Natural killer cell (primary cell): ENCODE measurements at regions not wholly inside any gene's neighbourhood (a gene's known extent, or its start where the extent isn't known, plus 50 kb on each side); places are given as distances from the start of the nearest gene placed in this dataset.
"Not testable (repeated sequence)": the region's sequence is repeated elsewhere in the genome, so short reads cannot be mapped to it uniquely, and the experiment has no call there.

Experiments used
- ATAC-seq, 3 donors: fragments of 150-1000 bp in 2 of 3; fragments of 200-7000 bp in 1 of 3; cut with Tn5 transposase; 1 replicate in 1 of 3; 2 replicates in 2 of 3; pipeline ENCODE4 v1.10.0; 2021; ENCODE audit warnings: mild to moderate bottlenecking in 2 of 3, moderate library complexity in 2 of 3
- DNase-seq, 2 donors: peaks; one replicate each; pipeline versions ENCODE4 v3.0.0 to v3.0.0-alpha.2; 2013 to 2021; ENCODE audit warnings: mixed read lengths in 1 of 2
- H3K27ac ChIP-seq: one replicate; pipeline ENCODE4 v1.5.1; 2013; ENCODE audit warnings: mild to moderate bottlenecking, low read length
- H3K27me3 ChIP-seq: one replicate; pipeline ENCODE4 v1.6.1; 2013; ENCODE audit warnings: low read length; ENCODE audit not compliant: control insufficient read depth, insufficient read depth
- H3K36me3 ChIP-seq: one replicate; pipeline ENCODE4 v1.6.1; 2013; ENCODE audit warnings: low read length; ENCODE audit not compliant: control insufficient read depth, insufficient read depth
- H3K4me1 ChIP-seq: one replicate; pipeline ENCODE4 v1.6.1; 2013; ENCODE audit warnings: low read length; ENCODE audit not compliant: control insufficient read depth, insufficient read depth
- H3K4me3 ChIP-seq: one replicate; pipeline ENCODE4 v1.5.1; 2013; ENCODE audit warnings: low read length
- H3K9me3 ChIP-seq: one replicate; pipeline ENCODE4 v1.6.1; 2013; ENCODE audit warnings: low read length; ENCODE audit not compliant: control insufficient read depth, insufficient read depth
- H3K27ac Mint-ChIP-seq, 2 donors: one replicate each; pipeline ENCODE4 v1.8.0; 2022; ENCODE audit warnings: mild to moderate bottlenecking in 2 of 2, mixed read lengths in 2 of 2, moderate library complexity in 1 of 2
- H3K27me3 Mint-ChIP-seq, 2 donors: one replicate each; pipeline ENCODE4 v1.8.0; 2022; ENCODE audit warnings: low read depth in 2 of 2, mixed read lengths in 2 of 2
- H3K36me3 Mint-ChIP-seq: one replicate; pipeline ENCODE4 v1.8.0; 2022; ENCODE audit warnings: mixed read lengths
- H3K4me1 Mint-ChIP-seq, 2 donors: one replicate each; pipeline ENCODE4 v1.8.0; 2022; ENCODE audit warnings: mixed read lengths in 2 of 2
- H3K4me3 Mint-ChIP-seq: one replicate; pipeline ENCODE4 v1.8.0; 2022; ENCODE audit warnings: mild to moderate bottlenecking, moderate library complexity, mixed read lengths
- H3K9me3 Mint-ChIP-seq, 2 donors: one replicate each; pipeline ENCODE4 v1.8.0; 2022; ENCODE audit warnings: mixed read lengths in 2 of 2
- CTCF ChIP-seq: fragments of 200-600 bp; IDR thresholded peaks from one replicate; pipeline ENCODE4 v1.8.0; 2022; ENCODE audit warnings: antibody characterized with exemption
- whole genome bisulfite sequencing: methylation state at CpG from one replicate; pipeline ENCODE4 v1.1.7; 2013; ENCODE audit warnings: missing lambda C conversion rate; ENCODE audit not compliant: insufficient coverage; 5-methylcytosine and 5-hydroxymethylcytosine counted together
- intact Hi-C: fragments of 100-400 bp; cut with micrococcal nuclease; formaldehyde crosslinking; loops from one replicate; pipeline ENCODE4 v1.14.2; 2022

- Histone ChIP-seq H3K27ac (no peak overlapping the region), H3K36me3 (no peaks in the 10 kb centered on the region), H3K4me3 (no peak overlapping the region), H3K9me3 (no peaks in the 10 kb centered on the region), H3K27me3 (no peaks in the 10 kb centered on the region), H3K4me1 (peaks cover 4% of the 10 kb centered on the region)
- peaks cover 16 to 19% of the 10 kb centered on the region in 2 donors for H3K27me3 Mint-ChIP-seq
- ATAC-seq (peak; percentile 87 to 95 (median 88)), DNase-seq (peak; percentile 65 to 80)
- peak; percentile 62 for TF ChIP-seq CTCF
- H3K27ac Mint-ChIP-seq = no peak overlapping the region
- H3K9me3 Mint-ChIP-seq = no peaks in the 10 kb centered on the region
- intact Hi-C loops = loop anchor here (5.0 kb wide), 1 partner anchor 642 kb away; no protein-coding TSS in a partner anchor
- peaks cover 8 to 9% of the 10 kb centered on the region in 2 donors for H3K4me1 Mint-ChIP-seq
- WGBS = 45% methylated on average over 15 of the region's 15 CpGs
- H3K36me3 Mint-ChIP-seq = no peaks in the 10 kb centered on the region
- H3K4me3 Mint-ChIP-seq = no peak overlapping the region
Observed at GRCh38 chr14:37874429-37875109, 279.1 kb downstream of the TTC6 start.

- no peaks in the 10 kb centered on the region for H3K9me3 Mint-ChIP-seq
- H3K36me3 ChIP-seq = no peaks in the 10 kb centered on the region
- no peak for TF ChIP-seq CTCF
- no peak overlapping the region for H3K4me3 Mint-ChIP-seq
- H3K27me3 ChIP-seq = no peaks in the 10 kb centered on the region
- H3K36me3 Mint-ChIP-seq = no peaks in the 10 kb centered on the region
- no peak for ATAC-seq
- no peak overlapping the region for H3K27ac ChIP-seq
- DNase-seq = no peak
- no CpG with 5 or more reads among the region's 1 CpG for WGBS
- peaks cover 17 to 18% of the 10 kb centered on the region in 2 donors for H3K27me3 Mint-ChIP-seq
- intact Hi-C loops = no loop called here
- H3K9me3 ChIP-seq = no peaks in the 10 kb centered on the region
- no peak overlapping the region for H3K27ac Mint-ChIP-seq
- H3K4me1 ChIP-seq = no peaks in the 10 kb centered on the region
- H3K4me1 Mint-ChIP-seq = no peaks in the 10 kb centered on the region
- H3K4me3 ChIP-seq = no peak overlapping the region
Observed at GRCh38 chr14:37888234-37888633, 292.8 kb downstream of the TTC6 start.

- no peaks in the 10 kb centered on the region for H3K36me3 ChIP-seq
- WGBS = 79% methylated on average over 5 of the region's 5 CpGs
- no peak for ATAC-seq
- Mint-ChIP-seq H3K36me3 (no peaks in the 10 kb centered on the region), H3K9me3 (no peaks in the 10 kb centered on the region), H3K4me3 (no peak overlapping the region), H3K27me3 (peaks cover 18% of the 10 kb centered on the region in 2 donors), H3K27ac (no peak overlapping the region), H3K4me1 (no peaks in the 10 kb centered on the region)
- no peak overlapping the region for H3K27ac ChIP-seq
- DNase-seq = no peak
- intact Hi-C loops = no loop called here
- no peaks in the 10 kb centered on the region for H3K4me1 ChIP-seq
- no peaks in the 10 kb centered on the region for H3K9me3 ChIP-seq
- H3K27me3 ChIP-seq = no peaks in the 10 kb centered on the region
- H3K4me3 ChIP-seq = no peak overlapping the region
- TF ChIP-seq CTCF = no peak
Observed at GRCh38 chr14:37889087-37889486, 293.7 kb downstream of the TTC6 start.

GRCh38 chr14:37890095-37890494 is 294.7 kb downstream of the TTC6 start:
- no peak overlapping the region for H3K4me3 ChIP-seq
- H3K9me3 ChIP-seq = no peaks in the 10 kb centered on the region
- no peaks in the 10 kb centered on the region for H3K27me3 ChIP-seq
- H3K27ac Mint-ChIP-seq = no peak overlapping the region
- TF ChIP-seq CTCF = no peak
- no peaks in the 10 kb centered on the region for H3K36me3 Mint-ChIP-seq
- intact Hi-C loops = no loop called here
- H3K36me3 ChIP-seq = no peaks in the 10 kb centered on the region
- H3K27ac ChIP-seq = no peak overlapping the region
- no peaks in the 10 kb centered on the region for H3K4me1 Mint-ChIP-seq
- no peaks in the 10 kb centered on the region for H3K4me1 ChIP-seq
- no peaks in the 10 kb centered on the region for H3K9me3 Mint-ChIP-seq
- peaks cover 18% of the 10 kb centered on the region in 2 donors for H3K27me3 Mint-ChIP-seq
- ATAC-seq (no peak), DNase-seq (no peak)
- no CpG with 5 or more reads among the region's 1 CpG for WGBS
- H3K4me3 Mint-ChIP-seq = no peak overlapping the region

- intact Hi-C loops, H3K36me3 ChIP-seq, H3K4me3 Mint-ChIP-seq, H3K4me1 ChIP-seq, DNase-seq, H3K27ac Mint-ChIP-seq, ATAC-seq, H3K27ac ChIP-seq, H3K4me1 Mint-ChIP-seq, H3K9me3 Mint-ChIP-seq, H3K9me3 ChIP-seq, H3K36me3 Mint-ChIP-seq, H3K4me3 ChIP-seq, H3K27me3 ChIP-seq: not testable (repeated sequence)
- H3K27me3 Mint-ChIP-seq = peaks cover 24% of the 10 kb centered on the region in 2 donors
- 97% methylated on average over 1 of the region's 1 CpG for WGBS
Observed at GRCh38 chr14:37891500-37891899, 296.1 kb downstream of the TTC6 start.
